ENCODE measurements at regions not wholly inside any gene's neighbourhood (a gene's known extent, or its start where the extent isn't known, plus 50 kb on each side); places are given as distances from the start of the nearest gene placed in this dataset.

DNA sequence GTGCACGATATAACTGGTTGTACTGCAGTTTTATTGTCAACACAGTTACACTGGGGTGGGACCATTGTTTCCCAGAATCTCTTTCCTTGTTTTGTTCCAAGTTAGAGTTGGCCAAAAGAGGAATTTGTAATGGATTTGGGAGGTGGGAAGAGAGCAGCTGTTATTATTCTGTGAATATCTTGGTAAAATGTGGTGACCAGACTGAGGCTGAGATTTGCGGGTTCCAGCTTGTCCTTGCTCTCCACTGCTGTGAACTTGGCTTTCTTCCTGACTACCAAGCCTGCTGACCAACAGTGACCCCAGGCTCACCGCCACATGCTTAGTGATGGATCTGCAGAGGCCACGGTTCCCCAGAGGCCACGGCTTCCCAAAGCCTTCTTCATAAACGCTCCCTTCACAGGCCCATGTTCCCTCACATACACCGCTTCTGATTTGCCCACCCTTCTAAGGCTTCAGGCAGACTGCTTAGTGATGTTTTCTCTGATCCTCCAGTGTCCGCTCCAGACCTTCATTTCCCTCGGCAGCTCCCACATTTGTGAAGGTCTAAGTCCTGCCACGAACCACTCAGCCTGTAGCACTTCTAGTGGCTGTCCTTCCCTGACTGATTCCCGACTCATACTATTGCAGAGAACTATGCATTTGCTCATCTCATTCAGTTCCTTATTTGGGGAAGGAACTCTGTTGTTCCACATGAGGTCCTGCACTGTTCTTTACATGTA is 525.5 kb upstream of the RGMA start:
- DNase-seq: no peak

DNA sequence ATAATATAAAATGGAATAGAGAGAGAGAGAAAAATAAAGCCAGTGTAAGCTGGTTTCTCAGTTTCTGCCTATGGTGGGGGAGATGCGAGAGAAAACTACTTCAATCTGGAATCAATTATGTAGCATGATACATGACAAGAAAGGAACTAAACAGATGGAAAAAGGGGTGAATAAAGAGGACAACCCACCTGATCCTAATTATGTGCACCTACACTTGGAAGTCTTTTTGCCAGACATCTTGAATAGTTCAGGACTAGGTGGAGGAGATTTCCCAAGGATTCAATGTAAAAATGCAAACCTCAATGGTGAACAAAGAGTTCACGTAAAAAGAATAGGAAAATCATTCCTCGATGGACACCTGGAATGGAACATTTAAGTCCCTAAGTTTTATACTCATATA is 524.4 kb upstream of the RGMA start:
- DNase-seq: no peak

DNA sequence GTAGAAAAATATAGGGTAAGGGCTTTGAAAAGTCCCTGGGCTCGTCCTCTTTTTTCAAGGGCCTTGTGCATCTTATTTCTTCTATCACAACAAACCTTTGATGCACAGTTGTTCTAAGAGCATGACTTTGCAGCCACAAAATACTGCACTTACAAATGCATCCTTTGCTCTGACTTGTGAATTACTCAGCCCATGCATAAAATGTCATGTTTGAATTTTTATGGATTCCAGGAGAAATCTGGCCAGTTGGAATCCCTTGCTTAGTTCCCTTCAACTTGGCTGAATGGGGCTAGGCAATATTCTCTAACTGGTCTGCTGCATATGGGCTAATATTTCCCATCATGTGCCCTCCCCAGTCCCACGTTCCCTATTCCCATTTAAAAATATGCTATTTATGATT is 523.9 kb upstream of the RGMA start:
- no peak for DNase-seq

DNA sequence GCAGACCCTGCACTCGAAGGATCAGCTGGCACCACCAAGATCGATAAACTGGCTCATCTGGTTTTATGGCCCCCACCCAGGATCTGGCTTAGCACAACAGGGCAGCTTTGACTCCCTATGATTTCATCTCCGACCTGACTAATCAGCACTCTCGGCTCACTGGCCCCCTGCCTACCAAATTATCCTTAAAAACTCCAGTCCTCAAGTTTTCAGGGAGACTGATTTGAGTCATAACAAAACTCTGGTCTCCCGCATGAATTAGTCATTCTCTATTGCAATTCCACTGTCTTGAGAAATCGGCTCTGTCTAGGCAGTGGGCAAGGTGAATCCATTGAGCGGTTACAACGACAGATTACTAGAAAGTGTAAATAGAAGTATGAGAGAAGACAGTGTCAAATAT is 521.9 kb upstream of the RGMA start:
- DNase-seq: no peak

DNA sequence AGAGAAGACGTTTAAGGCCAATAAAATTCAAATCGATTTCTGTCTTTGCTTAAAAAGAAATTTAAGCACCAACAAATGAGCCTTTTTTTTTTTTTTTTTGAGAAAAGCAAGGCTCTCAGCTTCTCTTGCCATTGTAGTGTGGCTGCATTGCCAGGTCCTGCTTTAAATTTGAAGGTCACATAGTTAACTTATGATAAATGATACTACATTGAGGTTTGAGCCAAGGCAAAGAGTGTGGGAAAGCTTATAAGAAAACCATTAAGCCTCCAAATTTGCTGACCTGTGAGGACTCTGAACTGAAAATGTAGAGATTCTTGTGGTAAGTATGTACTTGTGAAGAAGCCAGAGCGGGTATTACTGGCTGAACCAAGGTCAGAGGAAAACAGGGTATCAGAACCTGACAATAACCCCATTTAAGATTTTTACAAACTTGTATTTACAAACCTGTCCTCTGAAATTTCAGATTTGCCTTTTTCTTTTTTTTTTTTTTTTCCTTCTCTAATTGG is 519.7 kb upstream of the RGMA start:
- DNase-seq: no peak

DNA sequence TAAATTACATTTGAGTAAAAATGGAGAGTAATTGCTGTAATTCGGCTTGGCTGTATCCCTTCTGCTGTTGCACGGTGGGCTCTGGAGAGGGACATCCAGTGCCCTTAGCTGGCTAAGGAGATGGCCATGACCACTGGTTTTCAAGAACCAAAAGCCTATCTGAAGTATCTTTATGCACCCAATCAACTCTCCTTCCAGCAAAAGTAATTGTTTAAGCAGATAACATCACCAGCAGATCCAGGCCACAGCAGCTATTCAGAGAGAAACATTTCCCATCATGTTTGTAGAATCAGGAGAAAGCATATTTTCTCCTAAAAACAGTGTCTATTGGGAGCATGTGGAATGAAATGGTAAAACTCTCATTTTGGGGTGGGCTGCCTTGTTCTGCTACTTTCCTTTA is 514.5 kb upstream of the RGMA start:
- no peak for DNase-seq

DNA sequence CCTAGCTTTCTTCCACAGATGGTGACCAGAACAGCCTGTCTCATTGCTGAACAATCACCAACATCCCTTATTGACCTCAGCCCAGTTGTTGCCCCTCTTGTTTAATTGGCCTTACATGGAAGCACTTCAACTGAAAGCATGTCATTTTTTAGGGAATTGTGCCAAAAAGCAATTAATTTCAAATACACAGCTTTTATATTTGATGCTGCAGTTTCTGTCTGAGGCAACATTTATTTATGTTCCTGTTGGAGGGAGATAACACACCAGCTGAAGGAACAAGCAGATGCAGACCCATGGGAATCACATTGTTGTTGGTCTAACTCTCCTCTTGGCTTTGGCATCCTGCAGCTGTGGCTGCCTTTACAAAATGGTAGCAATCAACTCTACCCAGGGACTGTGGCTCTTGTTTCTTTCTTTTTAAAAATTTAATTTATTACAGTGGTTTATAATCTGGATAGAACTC is 498.1 kb upstream of the RGMA start:
- no peak for DNase-seq

DNA sequence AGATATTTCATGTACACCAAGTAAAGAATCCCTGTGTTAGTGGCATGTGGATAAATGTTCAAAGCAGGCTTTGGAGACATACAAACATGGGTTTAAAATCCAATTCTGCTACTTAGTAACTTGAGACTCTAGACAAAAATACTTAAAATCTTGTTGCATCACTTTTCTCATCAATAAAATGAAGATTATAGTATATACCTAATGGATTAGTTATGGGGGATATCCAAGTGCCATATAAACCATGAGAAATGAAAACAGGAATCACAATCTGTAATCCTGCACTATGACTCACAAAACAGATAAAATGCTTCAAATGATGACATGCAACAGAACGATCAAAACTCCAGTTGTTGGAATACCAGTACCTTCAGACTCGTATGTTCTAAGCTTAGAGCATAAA is 496.0 kb upstream of the RGMA start:
- no peak for DNase-seq

DNA sequence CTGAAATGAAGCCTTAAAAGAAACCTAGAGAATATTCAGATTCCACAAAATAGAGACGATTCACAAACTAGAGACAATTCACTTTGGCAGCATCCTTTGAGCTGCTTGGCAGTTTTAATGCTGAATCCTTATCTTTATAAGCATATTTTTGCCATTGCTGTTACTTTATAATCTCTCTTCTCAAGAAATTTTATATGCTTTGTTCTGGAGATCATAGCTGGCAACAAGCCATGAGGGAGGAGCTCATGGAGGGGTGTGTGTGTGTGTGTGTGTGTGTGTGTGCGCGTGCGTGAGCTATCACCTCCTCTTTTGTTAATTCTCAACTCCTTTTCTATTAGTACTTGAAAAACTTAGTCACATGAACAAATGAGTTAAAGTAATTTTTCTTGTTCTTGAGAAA is 495.0 kb upstream of the RGMA start:
- DNase-seq: no peak

DNA sequence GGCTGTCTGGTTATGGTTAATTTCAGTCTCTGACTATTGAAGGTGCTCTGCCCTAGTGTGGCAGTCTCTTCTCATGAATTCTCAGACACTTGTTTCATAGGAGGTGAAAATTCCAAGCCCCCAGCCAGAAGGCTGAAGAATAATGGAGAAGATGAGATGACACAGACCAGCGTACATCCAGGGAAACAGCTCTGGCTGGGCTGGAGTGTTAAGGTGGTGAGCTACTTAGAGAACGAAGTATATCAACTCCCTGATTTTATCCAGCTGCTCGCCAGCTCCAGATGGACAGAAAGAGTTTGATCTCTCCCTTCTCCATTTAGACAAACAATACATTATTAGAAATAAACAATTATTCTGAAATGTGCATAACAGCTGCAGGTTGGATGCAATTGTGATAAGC is 494.5 kb upstream of the RGMA start:
- no peak for DNase-seq

DNA sequence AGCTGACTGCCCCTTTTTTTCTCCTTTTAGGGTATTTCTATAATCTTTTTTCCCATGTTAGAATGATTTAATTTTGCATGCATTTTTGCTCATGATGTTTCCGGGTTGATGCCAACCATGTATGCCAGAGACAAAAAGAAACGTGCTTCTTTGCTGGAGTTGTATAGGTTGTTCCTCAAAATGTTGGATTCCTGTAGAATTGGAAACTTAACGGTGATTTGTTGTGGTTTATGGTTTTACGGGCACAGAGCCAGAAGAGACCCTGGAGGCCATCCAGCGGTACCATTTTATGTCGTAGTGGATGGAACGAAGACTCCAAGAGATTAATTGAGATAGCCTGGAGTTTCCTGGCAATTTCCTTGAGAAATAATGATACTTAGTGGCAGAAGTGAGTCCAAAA is 481.5 kb upstream of the RGMA start:
- no peak for DNase-seq

DNA sequence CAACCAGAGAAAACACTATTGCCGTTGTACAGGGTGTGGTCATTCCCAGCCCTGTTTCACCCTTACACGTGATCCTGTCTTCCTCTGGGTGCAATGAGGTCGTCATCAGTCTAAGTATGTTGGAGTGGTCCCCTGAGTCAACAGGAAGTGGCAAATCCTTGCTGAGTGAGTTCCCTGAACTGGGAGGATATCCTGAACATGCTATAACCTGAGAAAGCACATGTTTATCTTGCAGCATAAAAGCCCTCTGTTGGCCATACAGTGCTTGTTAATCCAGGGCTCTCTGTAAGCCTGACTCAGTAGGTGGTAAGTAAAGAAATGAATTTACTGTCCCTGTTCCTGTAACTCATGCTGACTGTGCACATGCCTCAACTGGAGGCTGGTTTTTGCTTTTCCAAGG is 477.8 kb upstream of the RGMA start:
- no peak for DNase-seq

DNA sequence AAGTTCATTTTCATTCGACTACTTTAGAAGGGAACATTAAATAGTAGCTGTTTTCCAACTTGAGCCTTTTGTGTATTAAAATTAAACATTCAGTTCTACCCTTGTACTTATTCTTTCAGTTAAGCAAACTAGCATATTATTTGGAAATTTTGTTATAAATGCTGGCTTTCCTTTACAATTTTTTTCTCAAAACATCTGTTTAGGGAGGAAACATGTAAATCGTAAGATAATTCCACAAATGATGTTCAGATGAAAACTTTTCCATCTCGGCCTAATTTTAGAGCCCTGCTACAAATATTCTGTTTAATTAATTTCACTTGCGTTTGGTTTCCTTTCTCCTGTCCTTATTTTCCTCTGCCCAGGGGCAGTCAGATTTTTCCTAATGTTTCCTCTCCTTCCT is 476.2 kb upstream of the RGMA start:
- no peak for DNase-seq

DNA sequence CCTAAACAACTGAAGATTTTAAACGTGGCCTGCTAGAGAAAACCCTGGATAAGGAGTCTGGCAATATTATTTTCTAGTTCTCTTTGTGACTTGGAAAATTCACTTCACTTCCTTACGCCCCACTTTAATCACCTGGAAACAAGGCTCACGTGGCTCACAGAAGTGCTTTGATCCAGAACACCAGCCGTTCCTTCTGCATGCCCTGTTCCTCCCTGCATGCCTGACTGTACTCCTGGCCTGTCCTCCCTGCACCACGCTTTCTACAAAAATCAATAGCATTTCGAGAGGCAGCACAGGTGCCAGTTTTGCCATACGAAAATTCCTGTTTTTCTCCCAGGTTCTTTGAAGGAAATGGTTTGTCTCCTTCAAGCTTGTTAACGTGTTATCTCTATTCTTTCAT is 474.2 kb upstream of the RGMA start:
- DNase-seq: no peak

DNA sequence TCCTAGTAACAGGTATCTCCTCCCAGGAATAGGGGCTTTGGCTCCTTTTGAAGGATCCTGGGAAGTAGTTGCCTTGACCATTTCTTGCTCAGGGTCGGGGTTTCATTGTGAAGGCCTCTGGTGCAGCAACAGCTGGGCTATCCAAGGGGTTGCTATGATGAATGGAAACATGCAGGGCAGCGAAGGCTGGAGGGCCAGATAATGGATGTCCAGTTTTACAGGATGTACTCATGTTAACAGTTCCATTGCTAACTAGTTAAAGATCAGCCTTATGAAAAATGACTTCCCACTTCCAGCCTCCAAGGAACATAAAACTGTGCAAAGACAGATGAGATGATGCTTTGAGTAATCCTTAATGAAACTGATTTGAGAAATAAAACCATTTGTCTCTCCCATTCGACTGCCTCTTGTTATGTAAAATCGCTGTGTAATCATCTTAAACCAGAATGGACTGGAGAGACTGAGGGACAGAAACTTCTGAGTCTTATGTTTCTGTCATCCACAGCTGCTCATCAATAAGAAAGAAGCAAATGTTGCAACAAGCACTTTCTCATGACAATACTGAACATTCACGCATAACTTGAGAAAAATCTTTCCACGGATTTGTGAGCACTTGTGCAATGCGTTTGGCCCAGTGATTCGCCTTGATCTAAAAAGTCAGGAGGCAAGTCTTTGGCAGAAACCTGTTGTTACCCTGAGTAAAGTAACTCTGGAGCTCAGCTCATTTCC is 473.5 kb upstream of the RGMA start:
- DNase-seq: no peak

DNA sequence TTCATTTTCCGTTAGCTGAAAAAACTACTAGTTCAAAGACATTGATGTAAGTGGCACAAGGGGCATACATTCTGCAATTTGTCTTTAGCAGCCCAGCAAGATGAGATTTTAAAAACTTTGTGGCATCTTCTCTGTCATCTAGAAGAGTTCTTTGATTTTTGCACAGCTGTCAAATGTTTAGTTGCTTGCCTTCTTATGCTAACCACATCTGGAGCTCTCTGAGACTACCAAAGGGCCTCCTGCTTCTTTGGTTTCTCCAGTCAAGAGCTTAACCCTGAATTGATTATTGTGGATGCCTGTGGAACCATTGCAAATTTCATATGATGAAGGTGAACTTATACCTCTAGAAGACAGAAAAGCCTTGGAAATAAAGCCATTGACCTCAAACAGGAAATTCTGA is 468.7 kb upstream of the RGMA start:
- DNase-seq: no peak

DNA sequence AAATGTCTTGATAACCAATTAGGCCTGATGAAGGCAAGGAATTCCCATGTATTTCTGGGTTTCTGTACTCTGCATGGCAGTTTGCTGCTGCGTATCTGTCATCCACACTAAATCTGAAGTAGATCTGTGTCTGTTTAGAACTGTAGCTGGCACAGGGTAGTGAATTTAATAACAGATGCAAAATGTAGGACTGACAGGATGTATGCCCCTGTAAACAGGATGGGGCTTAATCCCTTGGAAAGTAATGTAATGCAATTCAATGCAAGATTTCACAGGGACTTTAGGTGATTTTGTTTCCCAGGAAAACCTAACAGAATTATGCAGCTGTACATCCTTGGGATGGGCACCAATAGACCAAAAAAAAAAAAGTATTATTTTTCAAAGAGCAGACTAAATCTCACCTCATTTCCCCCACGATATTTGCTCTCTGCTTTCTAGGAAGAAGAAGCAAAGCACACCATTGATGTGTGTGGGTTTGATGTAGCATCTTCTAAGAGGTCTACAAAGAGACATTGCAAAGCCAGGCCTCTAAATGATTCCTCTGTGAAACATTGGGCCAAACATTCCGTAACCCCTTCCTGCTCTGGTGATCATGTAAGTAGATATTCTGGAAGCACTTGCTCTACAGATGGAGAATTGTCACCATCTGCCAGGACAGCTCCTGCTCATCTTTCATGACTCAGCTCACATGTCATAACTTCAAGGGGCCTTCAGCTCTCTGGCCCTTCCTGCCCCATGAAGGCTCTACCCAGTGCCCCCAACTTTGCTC is 464.3 kb upstream of the RGMA start:
- DNase-seq: no peak

DNA sequence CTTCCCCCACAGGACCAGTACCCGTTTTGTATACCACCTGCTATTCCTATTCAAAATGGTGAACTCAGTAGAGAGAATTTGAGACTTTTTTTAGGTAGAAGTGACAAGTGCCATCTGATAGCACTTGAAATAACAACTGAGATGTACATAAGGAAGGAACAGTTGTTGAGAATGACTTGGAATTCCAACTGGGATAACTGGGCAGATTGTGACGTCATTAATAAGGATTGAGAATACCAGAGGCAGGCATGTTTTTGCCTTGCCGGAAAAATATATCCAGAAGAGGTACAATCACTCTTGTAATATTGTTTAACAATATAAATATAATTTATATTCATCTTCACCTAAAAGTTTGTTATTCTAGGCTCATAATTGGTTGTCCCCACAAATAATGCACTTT is 454.1 kb upstream of the RGMA start:
- no peak for DNase-seq

DNA sequence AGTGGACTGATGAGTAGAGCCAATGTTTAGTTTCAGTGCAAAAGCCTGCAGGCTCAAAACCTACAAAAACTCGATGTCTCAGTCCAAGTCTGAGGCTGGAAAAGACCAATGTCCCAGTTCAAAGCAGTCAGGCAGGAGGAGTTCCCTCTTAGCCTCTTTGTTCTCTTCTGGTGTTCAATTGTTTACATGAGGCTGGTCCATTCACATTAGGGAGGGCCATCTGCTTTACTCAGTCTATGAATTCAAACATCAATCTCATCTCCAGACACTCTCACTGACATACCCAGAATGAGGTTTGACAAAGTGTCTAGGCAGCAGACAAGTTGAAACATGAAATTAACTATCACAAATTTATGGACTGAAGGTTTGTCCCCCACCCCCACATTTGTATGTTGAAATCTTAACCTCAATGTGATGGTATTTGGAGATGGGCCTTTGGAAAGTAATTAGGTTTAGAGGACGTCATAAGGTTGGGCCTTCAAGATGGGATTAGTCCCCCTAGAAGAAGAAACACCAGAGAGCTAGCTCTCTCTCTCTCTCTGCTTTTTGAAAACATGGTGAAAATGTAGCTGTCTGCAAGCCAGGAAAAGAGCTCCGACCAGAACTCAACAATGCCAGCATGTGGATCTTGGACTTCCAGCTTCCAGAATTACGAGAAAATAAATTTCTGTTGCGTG is 438.5 kb upstream of the RGMA start:
- no peak for DNase-seq

DNA sequence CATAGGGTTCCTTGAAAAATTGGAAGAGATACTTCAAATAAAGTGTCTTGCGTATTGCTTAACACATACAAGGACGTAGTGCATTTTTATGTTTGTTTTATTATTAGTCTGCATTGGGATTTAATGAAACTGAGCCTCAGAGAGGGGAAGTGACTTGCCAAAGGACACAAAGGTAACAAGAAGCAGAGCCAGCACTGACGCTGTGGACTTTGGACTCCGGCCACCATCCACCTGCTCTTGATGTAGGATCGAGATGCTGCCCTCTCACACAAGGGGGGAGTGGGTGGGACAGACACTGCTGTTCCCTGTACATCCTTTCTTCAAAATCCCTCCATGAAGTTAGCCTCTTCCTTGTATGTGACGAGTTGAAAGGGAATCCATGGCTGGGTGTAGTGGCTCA is 435.4 kb upstream of the RGMA start:
- no peak for DNase-seq

DNA sequence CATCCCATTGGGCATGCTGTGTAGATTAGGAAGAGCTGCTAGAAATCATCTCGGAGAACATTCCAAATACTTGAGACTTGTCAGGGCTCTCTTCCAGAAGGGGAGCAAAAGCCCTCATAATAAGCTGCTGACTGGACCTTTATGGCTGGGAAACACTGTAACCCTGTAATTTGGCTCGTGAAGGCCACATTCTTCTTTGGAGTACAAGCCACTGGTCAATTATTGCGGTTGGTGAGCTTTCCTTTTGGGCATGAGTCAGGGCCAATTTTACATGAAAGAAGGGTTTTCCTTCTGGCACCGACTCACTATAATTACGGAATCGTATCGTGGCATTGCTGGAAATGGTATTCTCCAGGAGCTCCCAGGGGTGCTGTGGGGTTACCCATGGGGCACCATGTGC is 434.5 kb upstream of the RGMA start:
- no peak for DNase-seq

DNA sequence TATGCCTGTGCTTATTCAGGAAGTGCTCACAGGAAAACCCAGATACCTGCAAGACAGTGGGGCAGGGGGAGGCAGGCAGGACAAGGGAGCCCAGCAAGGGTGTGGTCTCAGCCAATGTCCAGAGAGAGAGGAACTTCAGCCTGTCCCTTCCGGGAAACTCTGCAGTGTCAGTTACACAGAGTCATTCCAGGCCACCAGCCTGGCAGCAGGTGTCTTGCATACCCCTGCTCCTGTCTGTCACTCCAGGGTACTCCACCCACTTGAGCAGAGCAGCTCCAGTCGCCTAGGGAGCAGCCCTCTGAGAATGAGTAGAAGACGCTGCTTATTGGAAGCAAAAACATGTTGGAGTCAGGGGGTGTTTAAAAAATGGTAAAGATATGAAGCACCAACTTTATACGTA is 431.2 kb upstream of the RGMA start:
- DNase-seq: no peak

DNA sequence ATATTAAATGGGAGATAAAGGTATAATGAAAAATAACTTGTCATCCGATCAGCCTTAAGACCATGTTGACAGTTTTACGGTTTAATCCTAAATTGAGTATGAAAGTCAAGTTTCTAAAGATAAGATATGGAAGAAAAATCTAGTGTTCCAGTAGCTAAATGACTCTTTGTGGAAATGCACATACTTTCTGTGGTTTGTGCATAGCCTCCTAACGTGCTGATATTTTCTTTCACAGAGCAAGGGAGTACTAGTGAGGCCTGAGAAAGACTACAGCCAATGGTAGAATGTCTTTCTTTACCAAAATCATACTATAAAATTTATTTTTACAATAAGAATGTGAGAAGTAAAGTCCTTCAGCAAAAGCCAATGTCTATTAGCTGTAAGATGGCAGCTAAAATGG is 430.6 kb upstream of the RGMA start:
- DNase-seq: no peak
